Activated B cell treated with CpG ODN at 0.5 μM for 24 hours (primary cell): ENCODE measurements at regions not wholly inside any gene's neighbourhood (a gene's known extent, or its start where the extent isn't known, plus 50 kb on each side); places are given as distances from the start of the nearest gene placed in this dataset.
"Not testable (repeated sequence)": the region's sequence is repeated elsewhere in the genome, so short reads cannot be mapped to it uniquely, and the experiment has no call there.

ENCODE experiments used
- ATAC-seq: fragments of 200-7000 bp; cut with Tn5 transposase; one replicate; pipeline ENCODE4 v1.10.0; 2021; ENCODE audit warnings: low read depth, mild to moderate bottlenecking, moderate library complexity
- CTCF ChIA-PET: fragments of 350-600 bp; sonication (Branson Sonifier 250); formaldehyde crosslinking; loops from one replicate; lab custom pipeline; 2021; ENCODE audit warnings: antibody characterized with exemption; lab: Charles Lee
- POLR2A ChIA-PET: fragments of 350-600 bp; sonication (Branson Sonifier 250); formaldehyde crosslinking; loops from one replicate; lab custom pipeline; 2021; ENCODE audit warnings: antibody characterized with exemption; lab: Charles Lee
- DNase-seq: peaks from one replicate; pipeline ENCODE4 v3.0.0; 2022
- H3K27ac Mint-ChIP-seq: one replicate; pipeline ENCODE4 v1.8.0; 2020; ENCODE audit warnings: mixed read lengths
- H3K27me3 Mint-ChIP-seq: one replicate; pipeline ENCODE4 v1.8.0; 2021; ENCODE audit warnings: mixed read lengths
- H3K36me3 Mint-ChIP-seq: one replicate; pipeline ENCODE4 v1.8.0; 2021; ENCODE audit warnings: low read depth, mixed read lengths
- H3K4me1 Mint-ChIP-seq: one replicate; pipeline ENCODE4 v1.8.0; 2021; ENCODE audit warnings: mixed read lengths
- H3K4me3 Mint-ChIP-seq: one replicate; pipeline ENCODE4 v1.8.0; 2020; ENCODE audit warnings: mild to moderate bottlenecking, mixed read lengths
- H3K9me3 Mint-ChIP-seq: one replicate; pipeline ENCODE4 v1.8.0; 2020; ENCODE audit warnings: mixed read lengths
- CTCF ChIP-seq: fragments of 200-600 bp; IDR thresholded peaks from one replicate; pipeline ENCODE4 v1.8.0; 2022; ENCODE audit warnings: antibody characterized with exemption, mild to moderate bottlenecking
- intact Hi-C: fragments of 100-400 bp; cut with micrococcal nuclease; formaldehyde crosslinking; loops from one replicate; pipeline ENCODE4 v1.15.1; 2024

- no peak for TF ChIP-seq CTCF
- no peaks in the 10 kb centered on the region for H3K9me3 Mint-ChIP-seq
- CTCF ChIA-PET, result no interaction called here
- intact Hi-C loops, result no loop called here
- H3K36me3 Mint-ChIP-seq, result no peaks in the 10 kb centered on the region
- POLR2A ChIA-PET, result interaction anchor here (0.6 kb wide), 1 partner anchor 40 kb away, joined by 3 read pairs; no protein-coding TSS in a partner anchor
- H3K4me1 Mint-ChIP-seq, result no peaks in the 10 kb centered on the region
- ATAC-seq, result no peak
- no peaks in the 10 kb centered on the region for H3K27me3 Mint-ChIP-seq
- no peak for DNase-seq
- H3K27ac Mint-ChIP-seq, result no peak overlapping the region
- no peak overlapping the region for H3K4me3 Mint-ChIP-seq
These were observed 152.4 kb upstream of the DPH6 start for GRCh38 chr15:35698331-35698730.

GRCh38 chr15:35698966-35699575 is 153.1 kb upstream of the DPH6 start:
- Mint-ChIP-seq H3K27ac (no peak overlapping the region), H3K27me3 (no peaks in the 10 kb centered on the region), H3K4me3 (no peak overlapping the region), H3K4me1 (no peaks in the 10 kb centered on the region), H3K36me3 (no peaks in the 10 kb centered on the region), H3K9me3 (no peaks in the 10 kb centered on the region)
- intact Hi-C loops, result no loop called here
- no peak for TF ChIP-seq CTCF
- DNase-seq (no peak), ATAC-seq (no peak)
- POLR2A ChIA-PET, result no interaction called here
- CTCF ChIA-PET, result no interaction called here

- CTCF ChIA-PET, intact Hi-C loops, DNase-seq, H3K36me3 Mint-ChIP-seq, H3K27ac Mint-ChIP-seq, ATAC-seq, H3K4me1 Mint-ChIP-seq, H3K4me3 Mint-ChIP-seq, H3K27me3 Mint-ChIP-seq, POLR2A ChIA-PET, H3K9me3 Mint-ChIP-seq: not testable (repeated sequence)
These were observed 154.2 kb upstream of the DPH6 start for GRCh38 chr15:35700091-35700593.

GRCh38 chr15:35701402-35702046 is 155.6 kb upstream of the DPH6 start:
- Mint-ChIP-seq H3K27me3 (no peaks in the 10 kb centered on the region), H3K4me3 (no peak overlapping the region), H3K9me3 (no peaks in the 10 kb centered on the region), H3K36me3 (no peaks in the 10 kb centered on the region), H3K27ac (no peak overlapping the region), H3K4me1 (no peaks in the 10 kb centered on the region)
- intact Hi-C loops, result no loop called here
- ATAC-seq (no peak), DNase-seq (no peak)
- POLR2A ChIA-PET, result no interaction called here
- CTCF ChIA-PET, result no interaction called here
- no peak for TF ChIP-seq CTCF

GRCh38 chr15:35702946-35703495 is 157.1 kb upstream of the DPH6 start:
- no peak for TF ChIP-seq CTCF
- Mint-ChIP-seq H3K36me3 (no peaks in the 10 kb centered on the region), H3K27ac (no peak overlapping the region), H3K9me3 (no peaks in the 10 kb centered on the region), H3K4me1 (no peaks in the 10 kb centered on the region), H3K27me3 (no peaks in the 10 kb centered on the region), H3K4me3 (no peak overlapping the region)
- ChIA-PET POLR2A (no interaction called here), CTCF (interaction anchor here (0.6 kb wide), 1 partner anchor 253 kb away, joined by 3 read pairs; no protein-coding TSS in a partner anchor)
- DNase-seq, result no peak
- intact Hi-C loops, result no loop called here
- no peak for ATAC-seq
